ENCODE measurements at regions not wholly inside any gene's neighbourhood (a gene's known extent, or its start where the extent isn't known, plus 50 kb on each side); places are given as distances from the start of the nearest gene placed in this dataset.

GRCh38 chr7:35581605-35582210 is 113.2 kb downstream of the HERPUD2 start:
- in situ Hi-C loops (cut with MboI; ENCODE audit: low sequenced_read_pairs) (no loop called here), intact Hi-C loops (cut with micrococcal nuclease) (no loop called here), dilution Hi-C loops (cut with HindIII; ENCODE audit: low sequenced_read_pairs, unreplicated experiment) (no loop called here)
- Histone ChIP-seq H2BK20ac (ENCODE audit: low read depth, low read length) (no peak overlapping the region), H4K20me1 (ENCODE audit: insufficient read depth, low read length) (no peaks in the 10 kb centered on the region), H3K79me1 (ENCODE audit: low read depth in 1 of 2, low read length in 2 of 2) (no peaks in the 10 kb centered on the region), H3K9me1 (ENCODE audit: insufficient read depth, low read length) (no peaks in the 10 kb centered on the region), H3K4ac (ENCODE audit: low read depth, low read length) (no peak overlapping the region), H3K9ac (ENCODE audit: low read depth, low read length) (no peak overlapping the region), H3K9me3 (ENCODE audit: control insufficient read depth, insufficient read depth, low read length) (0 out of 2 replicates have a peak, but pooled peaks cover 2% of the 10 kb centered on the region), H3K4me1 (ENCODE audit: control insufficient read depth, insufficient read depth, low read length) (peaks cover 2% of the 10 kb centered on the region; the same call in 1 of the 2 replicates), H3K27ac (ENCODE audit: insufficient read depth, low read length) (no peak overlapping the region), H2AK5ac (ENCODE audit: low read depth, low read length) (no peak overlapping the region), H3K23ac (ENCODE audit: low read depth, low read length) (no peak overlapping the region), H2BK15ac (ENCODE audit: low read depth, low read length) (no peak overlapping the region), H3K36me3 (ENCODE audit: control insufficient read depth, insufficient read depth, low read length) (no peaks in the 10 kb centered on the region), H3K18ac (ENCODE audit: low read depth, low read length) (no peak overlapping the region), H3K27me3 (ENCODE audit: control insufficient read depth, insufficient read depth, low read length) (peaks cover 3% of the 10 kb centered on the region), H4K8ac (ENCODE audit: low read depth in 2 of 2, low read length in 2 of 2) (no peak overlapping the region), H4K5ac (ENCODE audit: low read depth, low read length) (no peak overlapping the region), H2BK5ac (ENCODE audit: low read depth, low read length, poor library complexity, severe bottlenecking) (no peak overlapping the region), H2AK9ac (replicated peaks; ENCODE audit: low read depth, low read length, poor library complexity) (no peak overlapping the region), H3K4me3 (ENCODE audit: insufficient read depth, low read depth, low read length) (no peak overlapping the region), H3K4me2 (ENCODE audit: low read depth, low read length) (no peak overlapping the region), H3K14ac (replicated peaks; ENCODE audit: low read depth, low read length) (no peak overlapping the region), H2AFZ (replicated peaks; ENCODE audit: low read length, poor library complexity) (no peak overlapping the region), H4K91ac (ENCODE audit: insufficient read depth, low read depth, low read length) (no peak overlapping the region), H2BK120ac (ENCODE audit: low read depth, low read length) (no peak overlapping the region), H3K56ac (ENCODE audit: extremely low read depth, insufficient read depth, low read length) (no peak overlapping the region)
- ChIA-PET POLR2A (ENCODE audit: unreplicated experiment) (no interaction called here), CTCF (interaction anchor here (0.6 kb wide), 1 partner anchor 1732 kb away, joined by 3 read pairs; no protein-coding TSS in a partner anchor)
- no peak for DNase-seq
- no peak for ATAC-seq (ENCODE audit: low read depth)
- WGBS, 2 experiments (ENCODE audit: extremely low coverage in 2 of 2, insufficient read length in 1 of 2), result no CpG with 5 or more reads among the region's 7 CpGs
- no peak for TF ChIP-seq POLR2A (IDR thresholded peaks at IDR 0.05; ENCODE audit: low read depth, low read length)
- BruUV-seq (replicated peaks), result no TSS peak

Measured in IMR-90 (cell line).